ENCODE measurements at regions not wholly inside any gene's neighbourhood (a gene's known extent, or its start where the extent isn't known, plus 50 kb on each side); places are given as distances from the start of the nearest gene placed in this dataset.

- intact Hi-C loops (cut with DNase I), result no loop called here
- H3K9me3 ChIP-seq, result no peaks in the 10 kb centered on the region
- H3K4me3 ChIP-seq, result no peak overlapping the region
- H3K27me3 ChIP-seq, result no peaks in the 10 kb centered on the region
- no peak for DNase-seq (ENCODE audit: low spot score in 2 of 2)
- H3K27ac ChIP-seq, result no peak overlapping the region
- no peaks in the 10 kb centered on the region for H3K36me3 ChIP-seq
- H3K4me1 ChIP-seq, result no peaks in the 10 kb centered on the region
- TF ChIP-seq, protein P1, sequence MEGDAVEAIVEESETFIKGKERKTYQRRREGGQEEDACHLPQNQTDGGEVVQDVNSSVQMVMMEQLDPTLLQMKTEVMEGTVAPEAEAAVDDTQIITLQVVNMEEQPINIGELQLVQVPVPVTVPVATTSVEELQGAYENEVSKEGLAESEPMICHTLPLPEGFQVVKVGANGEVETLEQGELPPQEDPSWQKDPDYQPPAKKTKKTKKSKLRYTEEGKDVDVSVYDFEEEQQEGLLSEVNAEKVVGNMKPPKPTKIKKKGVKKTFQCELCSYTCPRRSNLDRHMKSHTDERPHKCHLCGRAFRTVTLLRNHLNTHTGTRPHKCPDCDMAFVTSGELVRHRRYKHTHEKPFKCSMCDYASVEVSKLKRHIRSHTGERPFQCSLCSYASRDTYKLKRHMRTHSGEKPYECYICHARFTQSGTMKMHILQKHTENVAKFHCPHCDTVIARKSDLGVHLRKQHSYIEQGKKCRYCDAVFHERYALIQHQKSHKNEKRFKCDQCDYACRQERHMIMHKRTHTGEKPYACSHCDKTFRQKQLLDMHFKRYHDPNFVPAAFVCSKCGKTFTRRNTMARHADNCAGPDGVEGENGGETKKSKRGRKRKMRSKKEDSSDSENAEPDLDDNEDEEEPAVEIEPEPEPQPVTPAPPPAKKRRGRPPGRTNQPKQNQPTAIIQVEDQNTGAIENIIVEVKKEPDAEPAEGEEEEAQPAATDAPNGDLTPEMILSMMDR (IDR thresholded peaks at IDR 0.05), result no peak
These were observed 1148.3 kb downstream of the EPHA7 start for GRCh38 chr6:92271091-92271490.

DNA sequence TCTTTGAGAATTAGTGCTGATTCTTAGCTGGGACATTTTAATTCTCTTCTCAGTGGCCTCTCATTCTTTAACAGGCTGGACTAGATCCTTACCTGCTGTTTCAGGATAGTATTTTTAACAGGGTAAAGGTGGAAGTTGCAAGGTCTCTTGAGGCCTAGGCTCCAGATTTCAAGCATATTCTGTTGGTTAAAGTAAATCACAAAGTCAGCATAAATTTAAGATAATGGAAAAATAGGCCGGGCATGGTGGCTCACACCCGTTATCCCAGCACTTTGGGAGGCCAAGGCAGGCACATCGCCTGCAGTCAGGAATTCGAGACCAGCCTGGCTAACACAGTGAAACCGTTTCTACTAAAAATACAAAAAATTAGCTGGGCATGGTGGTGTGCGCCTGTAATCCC lies 1149.0 kb downstream of the EPHA7 start:
- no peak overlapping the region for H3K27ac ChIP-seq
- DNase-seq (ENCODE audit: low spot score in 2 of 2), result no peak
- H3K9me3 ChIP-seq, result no peaks in the 10 kb centered on the region
- intact Hi-C loops (cut with DNase I), result no loop called here
- no peak overlapping the region for H3K4me3 ChIP-seq
- H3K36me3 ChIP-seq, result no peaks in the 10 kb centered on the region
- TF ChIP-seq, protein P1 (IDR thresholded peaks at IDR 0.05), result no peak
- no peaks in the 10 kb centered on the region for H3K27me3 ChIP-seq
- H3K4me1 ChIP-seq, result no peaks in the 10 kb centered on the region

DNA sequence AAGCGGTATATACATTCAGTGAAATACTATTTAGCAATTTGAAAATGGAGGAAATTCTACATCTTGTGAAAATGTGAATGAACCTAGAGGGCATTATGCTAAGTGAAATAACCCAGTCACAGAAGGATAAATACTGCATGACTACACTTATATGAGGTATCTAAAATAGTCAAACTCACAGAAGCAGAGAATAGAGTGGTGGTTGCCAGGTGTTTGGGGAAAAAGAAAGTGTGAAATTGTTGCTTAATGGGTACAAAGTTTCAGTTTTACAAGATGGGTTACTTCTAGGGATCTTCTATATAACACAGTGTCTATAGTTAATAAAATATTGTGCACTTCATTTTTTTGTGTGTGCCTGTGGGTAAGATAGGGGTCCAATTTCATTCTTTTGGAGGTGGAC lies 1152.0 kb downstream of the EPHA7 start:
- intact Hi-C loops (cut with DNase I), result no loop called here
- no peaks in the 10 kb centered on the region for H3K36me3 ChIP-seq
- H3K27ac ChIP-seq, result no peak overlapping the region
- H3K9me3 ChIP-seq, result no peaks in the 10 kb centered on the region
- H3K4me3 ChIP-seq, result no peak overlapping the region
- no peaks in the 10 kb centered on the region for H3K4me1 ChIP-seq
- DNase-seq (ENCODE audit: low spot score in 2 of 2), result no peak
- H3K27me3 ChIP-seq, result no peaks in the 10 kb centered on the region
- TF ChIP-seq, protein P1 (IDR thresholded peaks at IDR 0.05), result no peak

- H3K4me1 ChIP-seq, result no peaks in the 10 kb centered on the region
- no peak overlapping the region for H3K4me3 ChIP-seq
- no peak overlapping the region for H3K27ac ChIP-seq
- DNase-seq (ENCODE audit: low spot score in 2 of 2), result no peak
- H3K9me3 ChIP-seq, result no peaks in the 10 kb centered on the region
- intact Hi-C loops (cut with DNase I), result no loop called here
- TF ChIP-seq, protein P1 (IDR thresholded peaks at IDR 0.05), result no peak
- no peaks in the 10 kb centered on the region for H3K36me3 ChIP-seq
- no peaks in the 10 kb centered on the region for H3K27me3 ChIP-seq
These were observed 1155.5 kb downstream of the EPHA7 start for GRCh38 chr6:92263864-92264263.

DNA sequence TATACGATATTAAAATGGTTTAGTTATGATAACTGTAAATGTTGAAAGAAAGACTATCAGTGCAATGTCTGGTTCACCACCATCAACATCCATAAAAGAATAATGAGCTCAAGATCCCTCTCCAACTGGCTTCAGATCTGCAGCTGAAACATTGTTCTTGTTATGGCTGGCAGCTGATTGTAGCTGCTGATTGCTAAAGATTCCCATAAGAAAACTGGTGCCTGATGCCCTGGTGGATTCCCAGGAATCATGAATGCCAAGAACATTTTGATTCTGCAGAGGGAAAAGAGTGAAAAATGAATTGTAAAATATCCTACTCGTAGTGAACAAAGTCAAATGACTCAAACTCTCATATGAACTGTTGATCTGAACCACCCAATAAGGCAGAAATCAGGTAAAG lies 1160.2 kb downstream of the EPHA7 start:
- H3K4me1 ChIP-seq, result no peaks in the 10 kb centered on the region
- DNase-seq (ENCODE audit: low spot score in 2 of 2), result no peak
- no peaks in the 10 kb centered on the region for H3K36me3 ChIP-seq
- no peak overlapping the region for H3K27ac ChIP-seq
- no peak overlapping the region for H3K4me3 ChIP-seq
- no peaks in the 10 kb centered on the region for H3K9me3 ChIP-seq
- intact Hi-C loops (cut with DNase I), result no loop called here
- TF ChIP-seq, protein P1 (IDR thresholded peaks at IDR 0.05), result no peak
- H3K27me3 ChIP-seq, result no peaks in the 10 kb centered on the region

GRCh38 chr6:92243315-92243714 lies 1176.0 kb downstream of the EPHA7 start:
- no peaks in the 10 kb centered on the region for H3K27me3 ChIP-seq
- no peak overlapping the region for H3K27ac ChIP-seq
- peaks cover 0 to 3% of the 10 kb centered on the region in 2 donors for H3K9me3 ChIP-seq
- intact Hi-C loops (cut with DNase I), result no loop called here
- DNase-seq (ENCODE audit: low spot score in 2 of 2), result no peak
- TF ChIP-seq, protein P1 (IDR thresholded peaks at IDR 0.05), result no peak
- H3K36me3 ChIP-seq, result no peaks in the 10 kb centered on the region
- H3K4me3 ChIP-seq, result no peak overlapping the region
- no peaks in the 10 kb centered on the region for H3K4me1 ChIP-seq
